K562 (cell line): ENCODE measurements at regions not wholly inside any gene's neighbourhood (a gene's known extent, or its start where the extent isn't known, plus 50 kb on each side); places are given as distances from the start of the nearest gene placed in this dataset.

Experiments
- ATAC-seq: fragments of 200-7000 bp; cut with Tn5 transposase; 3 replicates; pipeline ENCODE4 v1.9.1; 2020; ENCODE audit warnings: moderate library complexity
- BruUV-seq: library from RNA; stranded (reverse); fragments of 400-500 nt; replicated peaks from 2 replicates; lab custom pipeline; 2021; lab: Mats Ljungman, UMichigan
- CTCF ChIA-PET: fragments of 300-600 bp; formaldehyde crosslinking; extraction: SDS; loops from one replicate; lab custom pipeline; 2021; ENCODE audit warnings: low intra/inter-chr PET ratio; lab: Yijun Ruan, JAX
- POLR2A ChIA-PET: fragments of 300-600, 350-650 bp; sonication (Branson Sonifier 250); formaldehyde crosslinking; extraction: SDS; loops from one replicate; lab custom pipeline; 2021; ENCODE audit warnings: antibody characterized with exemption, inconsistent platforms; lab: Yijun Ruan, JAX
- DNase-seq, 4 experiments: peaks; one replicate each; pipeline versions ENCODE4 v3.0.0 to v3.0.0-alpha.2; 2011 to 2018; ENCODE audit warnings: low spot score in 3 of 4, mixed read lengths in 3 of 4; ENCODE audit errors: extremely low read depth in 1 of 4
- FAIRE-seq: peaks from 2 replicates; lab custom pipeline; 2011; peaks lifted over from hg19 to GRCh38; lab: Jason Lieb, UNC
- H2AFZ ChIP-seq: 2 replicates; pipeline ENCODE4 v1.6.0; 2011; ENCODE audit warnings: low read depth, low read length, control low read depth, inconsistent platforms
- H3K27ac ChIP-seq: fragments of 200-600 bp; 3 replicates; pipeline ENCODE4 v1.8.0; 2011; ENCODE audit warnings: low read depth, mild to moderate bottlenecking, control low read depth, inconsistent platforms, low read length, moderate library complexity, mixed read lengths; ENCODE audit errors: extremely low read depth
- H3K27me3 ChIP-seq, 2 experiments: fragments of 300-600 bp in 1 of 2; 2 replicates in 1 of 2; 3 replicates in 1 of 2; pipeline versions ENCODE4 v1.6.0 to v1.8.0; 2011; ENCODE audit warnings: inconsistent platforms in 2 of 2, low read length in 2 of 2, mild to moderate bottlenecking in 1 of 2, mixed read lengths in 1 of 2, moderate library complexity in 1 of 2; ENCODE audit not compliant: control insufficient read depth in 2 of 2, insufficient read depth in 2 of 2
- H3K36me3 ChIP-seq: fragments of 300-600 bp; 3 replicates; pipeline ENCODE4 v1.8.0; 2011; ENCODE audit warnings: mild to moderate bottlenecking, low read length, inconsistent platforms; ENCODE audit not compliant: control insufficient read depth, insufficient read depth
- H3K4me1 ChIP-seq, 2 experiments: fragments of 200-600 bp in 1 of 2; replicated peaks in 1 of 2; 2 replicates in 1 of 2; 3 replicates in 1 of 2; pipeline versions ENCODE4 v1.5.1 to v1.8.0; 2011; ENCODE audit warnings: inconsistent platforms in 2 of 2, low read length in 2 of 2, mild to moderate bottlenecking in 1 of 2, mixed read lengths in 1 of 2, moderate library complexity in 1 of 2; ENCODE audit not compliant: control insufficient read depth in 2 of 2, insufficient read depth in 2 of 2
- H3K4me2 ChIP-seq: 2 replicates; pipeline ENCODE4 v1.6.1; 2011; ENCODE audit warnings: low read length, control low read depth, inconsistent platforms, mixed read lengths; ENCODE audit not compliant: insufficient read depth
- H3K4me3 ChIP-seq: fragments of 200-600 bp; sonication (generic), shearing (Covaris generic); 2 replicates; pipeline ENCODE4 v1.5.1; 2016; ENCODE audit warnings: control low read depth, inconsistent platforms
- H3K79me2 ChIP-seq: fragments of 200-600 bp; 3 replicates; pipeline ENCODE4 v1.8.0; 2011; ENCODE audit warnings: low read length, inconsistent platforms; ENCODE audit not compliant: control insufficient read depth, insufficient read depth
- H3K9ac ChIP-seq, 2 experiments: 2 replicates each; pipeline versions ENCODE4 v1.6.0 to v1.6.1; 2011; ENCODE audit warnings: low read depth in 2 of 2, low read length in 2 of 2, control low read depth in 1 of 2, inconsistent platforms in 1 of 2, mild to moderate bottlenecking in 1 of 2, mixed read lengths in 1 of 2; ENCODE audit not compliant: insufficient read depth in 1 of 2
- H3K9me1 ChIP-seq: one replicate; pipeline ENCODE4 v1.6.0; 2011; ENCODE audit warnings: inconsistent platforms, mild to moderate bottlenecking, low read length, moderate library complexity; ENCODE audit not compliant: control insufficient read depth, insufficient read depth
- H3K9me3 ChIP-seq: replicated peaks from 2 replicates; pipeline ENCODE4 v1.5.1; 2011; ENCODE audit warnings: low read depth, low read length, inconsistent platforms; ENCODE audit not compliant: control insufficient read depth, insufficient read depth
- H4K20me1 ChIP-seq: replicated peaks from 2 replicates; pipeline ENCODE4 v1.6.1; 2011; ENCODE audit warnings: low read length, inconsistent platforms, mixed read lengths; ENCODE audit not compliant: control insufficient read depth, insufficient read depth
- DMBX1 ChIP-seq: fragments of 250-450 bp; sonication (Bioruptor Pico); IDR thresholded peaks from 2 replicates; pipeline ENCODE4 v1.8.0; 2022; ENCODE audit warnings: inconsistent platforms, mild to moderate bottlenecking, moderate library complexity, borderline replicate concordance
- EGR1 ChIP-seq: fragments of 450-650 bp; conservative IDR thresholded peaks from 2 replicates; pipeline ENCODE4 v1.6.1; 2017; ENCODE audit warnings: mild to moderate bottlenecking
- SIRT6 ChIP-seq: IDR thresholded peaks from one replicate; pipeline ENCODE4 v1.6.1; 2012; ENCODE audit warnings: low read depth, mild to moderate bottlenecking, control low read depth, inconsistent platforms, low read length, moderate library complexity
- TRIM24 ChIP-seq, 2 experiments: fragments of 450-650 bp; IDR thresholded peaks; 2 replicates each; pipeline ENCODE4 v1.6.1; 2016
- WGBS: fragments of 100-300 bp; shearing (Covaris generic); methylation state at CpG from one replicate; pipeline ENCODE4 v1.1.6; 2016; ENCODE audit warnings: low coverage, mixed read lengths; ENCODE audit not compliant: insufficient coverage; ENCODE audit errors: missing lambda C conversion rate; 5-methylcytosine and 5-hydroxymethylcytosine counted together
- in situ Hi-C: fragments of 300-500 bp; cut with MboI; formaldehyde crosslinking; loops from 4 replicates; pipeline ENCODE4 v1.15.0; 2018; ENCODE audit warnings: inconsistent platforms, mixed read lengths
- intact Hi-C: fragments of 100-400 bp; cut with micrococcal nuclease; formaldehyde crosslinking; loops from 2 replicates; pipeline ENCODE4 v1.14.2; 2022

GRCh38 chr16:85344502-85345128, 232.3 kb upstream of the CIBAR2 start:
- Histone ChIP-seq H3K4me2 (no peak overlapping the region), H2AFZ (no peak overlapping the region), H3K27me3 (no peaks in the 10 kb centered on the region; a peak in 1 of 5 replicates), H3K9ac (peak overlapping the region in 1 of 2 experiments; percentile 82; a peak in 2 of 4 replicates), H3K4me3 (no peak overlapping the region), H3K9me1 (no peaks in the 10 kb centered on the region), H3K36me3 (no peaks in the 10 kb centered on the region), H4K20me1 (peaks cover 9% of the 10 kb centered on the region; the same call in 1 of the 2 replicates), H3K4me1 (peaks cover 6 to 49% of the 10 kb centered on the region in 2 experiments), H3K27ac (no peak overlapping the region), H3K9me3 (no peaks in the 10 kb centered on the region), H3K79me2 (no peaks in the 10 kb centered on the region; the same call in 2 of the 3 replicates)
- POLR2A ChIA-PET: interaction anchor here (0.7 kb wide), 1 partner anchor 13 kb away, joined by 3 read pairs; no protein-coding TSS in a partner anchor
- no peak for TF ChIP-seq TRIM24 (IDR thresholded peaks at IDR 0.05)
- TF ChIP-seq EGR1: 0 out of 2 replicates have a peak, but pooled peaks have one; percentile 10
- no peak for FAIRE-seq
- intact Hi-C loops (loop anchor here (5.0 kb wide), 1 partner anchor 42 kb away; no protein-coding TSS in a partner anchor), in situ Hi-C loops (no loop called here)
- WGBS: 52% methylated on average over 16 of the region's 17 CpGs
- no TSS peak for BruUV-seq
- no peak for DNase-seq
- ATAC-seq: no peak
- CTCF ChIA-PET: no interaction called here

DNA sequence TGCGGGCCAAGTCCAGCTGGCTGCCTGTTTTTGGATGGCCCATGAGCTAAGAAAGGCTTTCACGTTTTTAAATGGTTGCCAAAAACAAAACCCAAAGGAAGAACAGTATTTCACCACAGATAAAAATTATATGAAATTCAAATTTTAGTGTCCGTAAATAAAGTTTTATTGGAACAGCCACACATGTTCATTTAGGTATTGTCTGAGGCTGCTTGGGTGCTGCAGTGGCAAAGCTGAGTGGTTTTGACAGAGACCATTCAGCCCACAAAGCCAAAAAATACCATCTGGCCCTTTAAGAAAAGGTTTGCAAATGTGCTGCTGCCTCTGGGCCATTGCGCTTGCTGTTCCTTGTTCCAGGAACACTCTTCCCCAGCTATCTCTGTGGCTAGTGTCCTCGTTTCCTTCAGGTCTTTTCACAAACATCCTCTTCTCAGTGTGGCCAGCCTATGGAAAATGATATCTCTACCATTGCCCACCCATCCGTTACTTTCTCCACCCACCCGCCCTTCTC, 232.9 kb upstream of the CIBAR2 start:
- no peaks in the 10 kb centered on the region; a peak in 1 of 5 replicates for H3K27me3 ChIP-seq
- peaks cover 8 to 55% of the 10 kb centered on the region in 2 experiments for H3K4me1 ChIP-seq
- in situ Hi-C loops: no loop called here
- WGBS: 17% methylated on average over 7 of the region's 7 CpGs
- no peak for FAIRE-seq
- no peak overlapping the region for H3K9ac ChIP-seq
- H3K36me3 ChIP-seq: no peaks in the 10 kb centered on the region
- BruUV-seq: no TSS peak
- no peaks in the 10 kb centered on the region; the same call in 2 of the 3 replicates for H3K79me2 ChIP-seq
- ChIA-PET POLR2A (interaction anchor here (0.7 kb wide), 1 partner anchor 14 kb away, joined by 3 read pairs; no protein-coding TSS in a partner anchor), CTCF (no interaction called here)
- no peaks in the 10 kb centered on the region for H3K9me1 ChIP-seq
- H3K27ac ChIP-seq: no peak overlapping the region
- H4K20me1 ChIP-seq: peaks cover 9% of the 10 kb centered on the region; the same call in 1 of the 2 replicates
- no peaks in the 10 kb centered on the region for H3K9me3 ChIP-seq
- H3K4me2 ChIP-seq: no peak overlapping the region
- ATAC-seq: no peak
- intact Hi-C loops: loop anchor here (5.0 kb wide), 1 partner anchor 43 kb away; no protein-coding TSS in a partner anchor
- H2AFZ ChIP-seq: no peak overlapping the region
- DNase-seq: no peak
- no peak overlapping the region for H3K4me3 ChIP-seq
- TF ChIP-seq SIRT6: no peak
- TF ChIP-seq DMBX1: no peak
